ENCODE measurements at regions not wholly inside any gene's neighbourhood (a gene's known extent, or its start where the extent isn't known, plus 50 kb on each side); places are given as distances from the start of the nearest gene placed in this dataset.

- ChIA-PET CTCF (no interaction called here), POLR2A (no interaction called here)
- H3K4me3 Mint-ChIP-seq = no peak overlapping the region
- Histone ChIP-seq H3K27me3 (replicated peaks in 1 of 2; ENCODE audit: control insufficient read depth in 2 of 2, extremely low read depth in 1 of 2, insufficient read depth in 2 of 2, low read length in 1 of 2) (no peaks in the 10 kb centered on the region), H3K36me3 (ENCODE audit: control insufficient read depth in 2 of 2, extremely low read depth in 1 of 2, insufficient read depth in 1 of 2, low read length in 1 of 2) (no peaks in the 10 kb centered on the region), H3K27ac (ENCODE audit: low read length) (no peak overlapping the region), H3K4me3 (ENCODE audit: control insufficient read depth in 1 of 2, extremely low read depth in 1 of 2, low read length in 1 of 2) (no peak overlapping the region), H3K9me3 (no peaks in the 10 kb centered on the region), H3K4me1 (ENCODE audit: control insufficient read depth in 1 of 2, extremely low read depth in 1 of 2, insufficient read depth in 2 of 2, low read length in 2 of 2) (no peaks in the 10 kb centered on the region)
- no peaks in the 10 kb centered on the region for H3K27me3 Mint-ChIP-seq
- H3K36me3 Mint-ChIP-seq = no peaks in the 10 kb centered on the region
- H3K4me1 Mint-ChIP-seq = no peaks in the 10 kb centered on the region
- peaks cover 4 to 6% (median 5%) of the 10 kb centered on the region in 3 donors for H3K9me3 Mint-ChIP-seq
- no peak overlapping the region for H3K27ac Mint-ChIP-seq
- ATAC-seq (replicated peaks in 1 of 4) (no peak), DNase-seq (no peak)
Observed at GRCh38 chr18:38851526-38851925, 1285.9 kb upstream of the CELF4 start.

GRCh38 chr18:38847326-38847725, 1281.7 kb upstream of the CELF4 start:
- H3K9me3 Mint-ChIP-seq = no peaks in the 10 kb centered on the region
- H3K4me3 Mint-ChIP-seq = no peak overlapping the region
- no peak overlapping the region for H3K27ac Mint-ChIP-seq
- no peaks in the 10 kb centered on the region for H3K36me3 Mint-ChIP-seq
- no peak for DNase-seq
- WGBS (ENCODE audit: insufficient coverage) = 63% methylated on average over 1 of the region's 2 CpGs
- CTCF ChIA-PET = interaction anchor here in 1 of 2 donors (0.6 kb wide), 1 partner anchor 500 kb away, joined by 3 read pairs; no protein-coding TSS in a partner anchor
- no peaks in the 10 kb centered on the region for H3K27me3 ChIP-seq (replicated peaks in 1 of 2; ENCODE audit: control insufficient read depth in 2 of 2, extremely low read depth in 1 of 2, insufficient read depth in 2 of 2, low read length in 1 of 2)
- no peaks in the 10 kb centered on the region for H3K36me3 ChIP-seq (ENCODE audit: control insufficient read depth in 2 of 2, extremely low read depth in 1 of 2, insufficient read depth in 1 of 2, low read length in 1 of 2)
- H3K4me3 ChIP-seq (ENCODE audit: control insufficient read depth in 1 of 2, extremely low read depth in 1 of 2, low read length in 1 of 2) = no peak overlapping the region
- no peaks in the 10 kb centered on the region for H3K9me3 ChIP-seq
- ATAC-seq (replicated peaks in 1 of 4) = no peak
- no peaks in the 10 kb centered on the region for H3K27me3 Mint-ChIP-seq
- H3K27ac ChIP-seq (ENCODE audit: low read length) = no peak overlapping the region
- no peaks in the 10 kb centered on the region for H3K4me1 ChIP-seq (ENCODE audit: control insufficient read depth in 1 of 2, extremely low read depth in 1 of 2, insufficient read depth in 2 of 2, low read length in 2 of 2)
- POLR2A ChIA-PET = interaction anchor here in 1 of 2 donors (0.6 kb wide), 1 partner anchor 1626 kb away, joined by 3 read pairs; no protein-coding TSS in a partner anchor
- H3K4me1 Mint-ChIP-seq = no peaks in the 10 kb centered on the region

DNA sequence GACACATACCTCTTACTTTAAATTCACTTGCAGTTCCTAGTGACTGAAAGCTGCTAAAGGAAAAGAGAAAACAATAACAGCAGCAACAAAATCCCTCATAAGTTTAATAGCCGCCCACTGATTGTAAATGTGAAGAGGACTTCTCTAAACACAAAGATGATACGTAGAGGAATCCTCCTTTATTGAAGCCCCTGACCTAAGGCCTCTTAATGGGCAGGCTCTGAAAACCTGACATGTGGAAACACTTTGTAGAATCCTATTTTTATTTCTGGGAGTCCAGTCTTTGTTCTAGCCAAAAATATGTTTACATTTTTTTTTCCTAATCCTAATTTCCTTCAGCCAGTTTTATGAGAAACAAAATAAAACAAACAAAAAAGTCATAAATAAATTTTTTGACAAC, 1277.7 kb upstream of the CELF4 start:
- Histone ChIP-seq H3K27ac (ENCODE audit: low read length) (no peak overlapping the region), H3K4me1 (ENCODE audit: control insufficient read depth in 1 of 2, extremely low read depth in 1 of 2, insufficient read depth in 2 of 2, low read length in 2 of 2) (no peaks in the 10 kb centered on the region), H3K4me3 (ENCODE audit: control insufficient read depth in 1 of 2, extremely low read depth in 1 of 2, low read length in 1 of 2) (no peak overlapping the region), H3K9me3 (no peaks in the 10 kb centered on the region), H3K27me3 (replicated peaks in 1 of 2; ENCODE audit: control insufficient read depth in 2 of 2, extremely low read depth in 1 of 2, insufficient read depth in 2 of 2, low read length in 1 of 2) (no peaks in the 10 kb centered on the region), H3K36me3 (ENCODE audit: control insufficient read depth in 2 of 2, extremely low read depth in 1 of 2, insufficient read depth in 1 of 2, low read length in 1 of 2) (no peaks in the 10 kb centered on the region)
- ATAC-seq (replicated peaks in 1 of 4) = no peak
- POLR2A ChIA-PET = no interaction called here
- H3K4me3 Mint-ChIP-seq = no peak overlapping the region
- DNase-seq = no peak
- H3K36me3 Mint-ChIP-seq = no peaks in the 10 kb centered on the region
- no CpG with 5 or more reads among the region's 2 CpGs for WGBS (ENCODE audit: insufficient coverage)
- H3K27me3 Mint-ChIP-seq = no peaks in the 10 kb centered on the region
- H3K9me3 Mint-ChIP-seq = peaks cover 0 to 4% (median 0%) of the 10 kb centered on the region in 3 donors
- CTCF ChIA-PET = no interaction called here
- H3K4me1 Mint-ChIP-seq = no peaks in the 10 kb centered on the region
- H3K27ac Mint-ChIP-seq = no peak overlapping the region

DNA sequence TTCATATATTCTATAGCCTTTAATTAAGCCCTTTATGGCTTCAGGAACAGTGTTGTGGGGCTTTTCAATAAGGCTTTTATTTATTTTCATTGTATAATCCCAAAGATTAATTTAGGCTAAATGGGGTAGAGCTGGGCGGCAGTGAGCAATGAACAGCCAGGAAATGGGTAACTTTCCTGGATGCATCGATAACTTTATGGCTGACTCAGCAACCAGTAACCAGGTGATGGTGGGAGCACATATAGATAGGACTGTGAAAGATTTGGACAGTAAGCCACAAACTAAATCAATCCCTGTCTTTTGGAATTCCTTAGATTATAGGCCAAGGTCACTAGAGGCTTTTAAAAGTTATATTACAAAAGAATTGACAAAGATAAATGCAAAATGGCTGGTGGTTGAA, 1260.6 kb upstream of the CELF4 start:
- no peak overlapping the region for H3K4me3 Mint-ChIP-seq
- ChIA-PET POLR2A (no interaction called here), CTCF (no interaction called here)
- no peak overlapping the region for H3K27ac ChIP-seq (ENCODE audit: low read length)
- H3K27me3 Mint-ChIP-seq = no peaks in the 10 kb centered on the region
- H3K36me3 ChIP-seq (ENCODE audit: control insufficient read depth in 2 of 2, extremely low read depth in 1 of 2, insufficient read depth in 1 of 2, low read length in 1 of 2) = no peaks in the 10 kb centered on the region
- H3K36me3 Mint-ChIP-seq = no peaks in the 10 kb centered on the region
- H3K9me3 ChIP-seq = no peaks in the 10 kb centered on the region
- no peaks in the 10 kb centered on the region for H3K4me1 Mint-ChIP-seq
- H3K27ac Mint-ChIP-seq = no peak overlapping the region
- no peaks in the 10 kb centered on the region for H3K4me1 ChIP-seq (ENCODE audit: control insufficient read depth in 1 of 2, extremely low read depth in 1 of 2, insufficient read depth in 2 of 2, low read length in 2 of 2)
- no peak for ATAC-seq (replicated peaks in 1 of 4)
- no peak for DNase-seq
- 100% methylated on average over 1 of the region's 2 CpGs for WGBS (ENCODE audit: insufficient coverage)
- no peaks in the 10 kb centered on the region for H3K9me3 Mint-ChIP-seq
- H3K4me3 ChIP-seq (ENCODE audit: control insufficient read depth in 1 of 2, extremely low read depth in 1 of 2, low read length in 1 of 2) = no peak overlapping the region
- no peaks in the 10 kb centered on the region for H3K27me3 ChIP-seq (replicated peaks in 1 of 2; ENCODE audit: control insufficient read depth in 2 of 2, extremely low read depth in 1 of 2, insufficient read depth in 2 of 2, low read length in 1 of 2)

DNA sequence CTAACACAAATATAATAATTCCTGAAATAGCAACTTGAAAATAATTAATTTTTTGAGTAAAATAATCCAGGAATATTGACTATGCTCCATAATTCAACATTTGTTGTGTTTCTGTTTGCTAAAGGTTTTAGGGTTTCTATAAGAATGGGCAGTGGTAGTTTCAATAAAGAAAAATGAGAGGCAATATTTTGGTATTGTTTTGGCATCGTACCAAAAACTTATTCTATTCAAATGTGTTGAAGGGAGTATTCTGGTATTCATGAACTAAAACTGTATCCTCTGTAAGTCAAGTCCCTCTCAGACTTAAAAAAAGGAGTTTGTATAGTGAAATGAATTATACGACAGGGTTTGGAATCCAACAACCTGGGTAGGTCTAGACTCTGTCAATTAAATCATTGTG, 1245.6 kb upstream of the CELF4 start:
- CTCF ChIA-PET = no interaction called here
- Mint-ChIP-seq H3K36me3 (no peaks in the 10 kb centered on the region), H3K9me3 (no peaks in the 10 kb centered on the region), H3K27ac (no peak overlapping the region), H3K4me1 (no peaks in the 10 kb centered on the region), H3K27me3 (no peaks in the 10 kb centered on the region), H3K4me3 (no peak overlapping the region)
- no peak for DNase-seq
- WGBS (ENCODE audit: insufficient coverage) = 86% methylated on average over 1 of the region's 2 CpGs
- POLR2A ChIA-PET = no interaction called here
- no peak overlapping the region for H3K27ac ChIP-seq (ENCODE audit: low read length)
- H3K9me3 ChIP-seq = no peaks in the 10 kb centered on the region
- H3K27me3 ChIP-seq (replicated peaks in 1 of 2; ENCODE audit: control insufficient read depth in 2 of 2, extremely low read depth in 1 of 2, insufficient read depth in 2 of 2, low read length in 1 of 2) = no peaks in the 10 kb centered on the region
- H3K4me3 ChIP-seq (ENCODE audit: control insufficient read depth in 1 of 2, extremely low read depth in 1 of 2, low read length in 1 of 2) = no peak overlapping the region
- no peaks in the 10 kb centered on the region for H3K4me1 ChIP-seq (ENCODE audit: control insufficient read depth in 1 of 2, extremely low read depth in 1 of 2, insufficient read depth in 2 of 2, low read length in 2 of 2)
- H3K36me3 ChIP-seq (ENCODE audit: control insufficient read depth in 2 of 2, extremely low read depth in 1 of 2, insufficient read depth in 1 of 2, low read length in 1 of 2) = no peaks in the 10 kb centered on the region
- ATAC-seq (replicated peaks in 1 of 4) = no peak

- ChIA-PET POLR2A (no interaction called here), CTCF (no interaction called here)
- no CpG with 5 or more reads among the region's 4 CpGs for WGBS (ENCODE audit: insufficient coverage)
- H3K27ac Mint-ChIP-seq = no peak overlapping the region
- Histone ChIP-seq H3K4me1 (ENCODE audit: control insufficient read depth in 1 of 2, extremely low read depth in 1 of 2, insufficient read depth in 2 of 2, low read length in 2 of 2) (no peaks in the 10 kb centered on the region), H3K36me3 (ENCODE audit: control insufficient read depth in 2 of 2, extremely low read depth in 1 of 2, insufficient read depth in 1 of 2, low read length in 1 of 2) (no peaks in the 10 kb centered on the region), H3K27ac (ENCODE audit: low read length) (no peak overlapping the region), H3K27me3 (replicated peaks in 1 of 2; ENCODE audit: control insufficient read depth in 2 of 2, extremely low read depth in 1 of 2, insufficient read depth in 2 of 2, low read length in 1 of 2) (no peaks in the 10 kb centered on the region), H3K9me3 (no peaks in the 10 kb centered on the region), H3K4me3 (ENCODE audit: control insufficient read depth in 1 of 2, extremely low read depth in 1 of 2, low read length in 1 of 2) (no peak overlapping the region)
- ATAC-seq (replicated peaks in 1 of 4) = no peak
- no peaks in the 10 kb centered on the region for H3K36me3 Mint-ChIP-seq
- no peaks in the 10 kb centered on the region for H3K4me1 Mint-ChIP-seq
- H3K9me3 Mint-ChIP-seq = no peaks in the 10 kb centered on the region
- DNase-seq = no peak
- H3K27me3 Mint-ChIP-seq = no peaks in the 10 kb centered on the region
- H3K4me3 Mint-ChIP-seq = no peak overlapping the region
Observed at GRCh38 chr18:38810789-38811188, 1245.2 kb upstream of the CELF4 start.

GRCh38 chr18:38807915-38808314, 1242.3 kb upstream of the CELF4 start:
- Histone ChIP-seq H3K9me3 (no peaks in the 10 kb centered on the region), H3K36me3 (ENCODE audit: control insufficient read depth in 2 of 2, extremely low read depth in 1 of 2, insufficient read depth in 1 of 2, low read length in 1 of 2) (no peaks in the 10 kb centered on the region), H3K27ac (ENCODE audit: low read length) (no peak overlapping the region), H3K27me3 (replicated peaks in 1 of 2; ENCODE audit: control insufficient read depth in 2 of 2, extremely low read depth in 1 of 2, insufficient read depth in 2 of 2, low read length in 1 of 2) (no peaks in the 10 kb centered on the region), H3K4me3 (ENCODE audit: control insufficient read depth in 1 of 2, extremely low read depth in 1 of 2, low read length in 1 of 2) (no peak overlapping the region), H3K4me1 (ENCODE audit: control insufficient read depth in 1 of 2, extremely low read depth in 1 of 2, insufficient read depth in 2 of 2, low read length in 2 of 2) (no peaks in the 10 kb centered on the region)
- H3K9me3 Mint-ChIP-seq = no peaks in the 10 kb centered on the region
- no peaks in the 10 kb centered on the region for H3K27me3 Mint-ChIP-seq
- WGBS (ENCODE audit: insufficient coverage) = no CpG with 5 or more reads among the region's 3 CpGs
- H3K36me3 Mint-ChIP-seq = no peaks in the 10 kb centered on the region
- no peak for DNase-seq
- no peaks in the 10 kb centered on the region for H3K4me1 Mint-ChIP-seq
- H3K27ac Mint-ChIP-seq = no peak overlapping the region
- H3K4me3 Mint-ChIP-seq = no peak overlapping the region
- ChIA-PET CTCF (no interaction called here), POLR2A (no interaction called here)
- ATAC-seq (replicated peaks in 1 of 4) = no peak

Data from T-cell (primary cell).